Neural cell (in vitro differentiated cells): ENCODE measurements at regions not wholly inside any gene's neighbourhood (a gene's known extent, or its start where the extent isn't known, plus 50 kb on each side); places are given as distances from the start of the nearest gene placed in this dataset.

Experiments used
- CTCF ChIP-seq: fragments of 450-650 bp; IDR thresholded peaks from 2 replicates; pipeline ENCODE4 v1.5.1; 2014; ENCODE audit warnings: antibody characterized with exemption, mild to moderate bottlenecking, moderate library complexity; ENCODE audit not compliant: poor library complexity, severe bottlenecking
- EP300 ChIP-seq: fragments of 450-650 bp; conservative IDR thresholded peaks from 2 replicates; pipeline ENCODE4 v1.6.1; 2014; ENCODE audit warnings: antibody characterized with exemption, mild to moderate bottlenecking, moderate library complexity; ENCODE audit not compliant: poor library complexity, severe bottlenecking
- EZH2 ChIP-seq: fragments of 200-600, 300-800 bp; shearing (Covaris generic), sonication (generic); IDR thresholded peaks from 2 replicates; pipeline ENCODE4 v1.6.1; 2014; ENCODE audit warnings: antibody characterized with exemption, low read length, borderline replicate concordance, mild to moderate bottlenecking; ENCODE audit not compliant: insufficient read depth, poor library complexity, severe bottlenecking
- MXI1 ChIP-seq: fragments of 450-650 bp; conservative IDR thresholded peaks from 2 replicates; pipeline ENCODE4 v1.6.1; 2014; ENCODE audit warnings: antibody characterized with exemption, mild to moderate bottlenecking; ENCODE audit not compliant: poor library complexity, severe bottlenecking
- POLR2AphosphoS5 ChIP-seq: IDR thresholded peaks from 2 replicates; pipeline ENCODE4 v1.6.1; 2012
- RAD21 ChIP-seq: fragments of 450-650 bp; conservative IDR thresholded peaks from 2 replicates; pipeline ENCODE4 v1.6.1; 2014; ENCODE audit warnings: antibody characterized with exemption, mild to moderate bottlenecking, moderate library complexity
- TAF1 ChIP-seq: IDR thresholded peaks from 2 replicates; pipeline ENCODE4 v1.6.1; 2012; ENCODE audit warnings: low read depth
- TF ChIP-seq, protein P1 (sequence below): IDR thresholded peaks from 2 replicates; pipeline ENCODE4 v1.6.1; 2012; ENCODE audit warnings: borderline replicate concordance

GRCh38 chr9:26061948-26062575 is 383.8 kb upstream of the TUSC1 start:
- no peak for TF ChIP-seq CTCF
- no peak for TF ChIP-seq MXI1
- no peak for TF ChIP-seq TAF1
- no peak for TF ChIP-seq EP300
- TF ChIP-seq POLR2AphosphoS5 = no peak
- TF ChIP-seq RAD21 = no peak
- no peak for TF ChIP-seq EZH2
- TF ChIP-seq, protein P1, sequence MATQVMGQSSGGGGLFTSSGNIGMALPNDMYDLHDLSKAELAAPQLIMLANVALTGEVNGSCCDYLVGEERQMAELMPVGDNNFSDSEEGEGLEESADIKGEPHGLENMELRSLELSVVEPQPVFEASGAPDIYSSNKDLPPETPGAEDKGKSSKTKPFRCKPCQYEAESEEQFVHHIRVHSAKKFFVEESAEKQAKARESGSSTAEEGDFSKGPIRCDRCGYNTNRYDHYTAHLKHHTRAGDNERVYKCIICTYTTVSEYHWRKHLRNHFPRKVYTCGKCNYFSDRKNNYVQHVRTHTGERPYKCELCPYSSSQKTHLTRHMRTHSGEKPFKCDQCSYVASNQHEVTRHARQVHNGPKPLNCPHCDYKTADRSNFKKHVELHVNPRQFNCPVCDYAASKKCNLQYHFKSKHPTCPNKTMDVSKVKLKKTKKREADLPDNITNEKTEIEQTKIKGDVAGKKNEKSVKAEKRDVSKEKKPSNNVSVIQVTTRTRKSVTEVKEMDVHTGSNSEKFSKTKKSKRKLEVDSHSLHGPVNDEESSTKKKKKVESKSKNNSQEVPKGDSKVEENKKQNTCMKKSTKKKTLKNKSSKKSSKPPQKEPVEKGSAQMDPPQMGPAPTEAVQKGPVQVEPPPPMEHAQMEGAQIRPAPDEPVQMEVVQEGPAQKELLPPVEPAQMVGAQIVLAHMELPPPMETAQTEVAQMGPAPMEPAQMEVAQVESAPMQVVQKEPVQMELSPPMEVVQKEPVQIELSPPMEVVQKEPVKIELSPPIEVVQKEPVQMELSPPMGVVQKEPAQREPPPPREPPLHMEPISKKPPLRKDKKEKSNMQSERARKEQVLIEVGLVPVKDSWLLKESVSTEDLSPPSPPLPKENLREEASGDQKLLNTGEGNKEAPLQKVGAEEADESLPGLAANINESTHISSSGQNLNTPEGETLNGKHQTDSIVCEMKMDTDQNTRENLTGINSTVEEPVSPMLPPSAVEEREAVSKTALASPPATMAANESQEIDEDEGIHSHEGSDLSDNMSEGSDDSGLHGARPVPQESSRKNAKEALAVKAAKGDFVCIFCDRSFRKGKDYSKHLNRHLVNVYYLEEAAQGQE = no peak
